ENCODE measurements at regions not wholly inside any gene's neighbourhood (a gene's known extent, or its start where the extent isn't known, plus 50 kb on each side); places are given as distances from the start of the nearest gene placed in this dataset.

DNA sequence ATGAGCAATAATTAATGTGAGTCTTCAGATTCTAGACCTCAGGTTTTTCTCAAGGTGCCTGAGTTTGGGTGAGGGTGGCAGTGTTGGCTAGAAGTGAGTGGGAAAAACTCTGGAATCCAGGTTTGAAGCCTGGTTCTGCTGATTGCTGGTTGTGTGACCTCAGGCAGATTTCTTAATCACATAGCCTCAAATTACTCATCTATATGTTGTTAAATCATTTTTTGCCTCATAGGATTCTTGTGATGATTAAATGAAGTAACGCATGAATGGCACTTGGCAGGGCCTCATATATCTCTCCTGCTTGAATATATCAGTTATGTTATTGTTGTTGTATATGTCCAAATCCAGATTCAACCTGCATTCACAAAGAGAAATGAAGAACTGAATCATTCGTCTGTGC is 60.5 kb downstream of the NR2F2 start:
- H3K4me3 ChIP-seq (ENCODE audit: low read length): no peak overlapping the region
- TF ChIP-seq ZNF274 (IDR thresholded peaks at IDR 0.05; ENCODE audit: low read depth, low read length): no peak

DNA sequence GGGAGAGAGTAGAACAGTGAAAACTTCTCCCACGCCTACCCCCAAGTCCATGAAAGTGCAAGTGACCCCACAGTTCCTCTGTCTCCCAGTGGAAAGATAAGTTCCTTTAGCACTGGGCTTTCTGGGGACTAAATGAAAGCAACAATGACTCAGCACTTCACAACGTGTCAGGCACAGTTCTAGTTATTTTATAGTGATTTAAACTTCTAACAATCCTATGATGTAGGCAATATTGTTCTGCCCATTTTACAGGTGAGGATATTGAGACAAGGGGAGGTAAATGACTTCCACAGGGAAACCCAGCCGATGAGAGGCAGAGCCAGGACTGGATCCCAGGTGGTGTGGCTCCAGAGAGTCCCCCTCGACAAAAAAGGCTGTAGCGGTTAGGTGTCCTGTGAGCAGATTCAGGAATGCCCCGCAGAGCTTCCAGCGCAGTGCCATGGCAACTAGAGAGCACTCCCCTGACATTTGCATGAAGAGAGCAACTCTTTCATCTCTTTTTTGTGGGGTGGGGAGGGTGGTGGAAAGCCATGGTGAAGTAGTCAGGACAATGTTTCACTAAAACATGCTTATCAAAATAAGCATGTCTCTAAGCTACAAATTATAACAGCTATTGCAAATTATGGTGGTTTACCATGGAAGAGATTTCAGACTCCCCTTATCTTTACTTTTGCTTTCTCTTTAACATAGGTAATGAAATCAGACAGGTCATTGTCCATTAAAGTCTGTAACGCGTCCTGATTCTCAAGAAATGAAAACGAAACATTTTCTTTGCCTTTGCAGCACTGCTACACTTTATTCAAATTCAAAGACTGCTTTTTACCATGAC is 62.1 kb downstream of the NR2F2 start:
- TF ChIP-seq ZNF274 (IDR thresholded peaks at IDR 0.05; ENCODE audit: low read depth, low read length): no peak

DNA sequence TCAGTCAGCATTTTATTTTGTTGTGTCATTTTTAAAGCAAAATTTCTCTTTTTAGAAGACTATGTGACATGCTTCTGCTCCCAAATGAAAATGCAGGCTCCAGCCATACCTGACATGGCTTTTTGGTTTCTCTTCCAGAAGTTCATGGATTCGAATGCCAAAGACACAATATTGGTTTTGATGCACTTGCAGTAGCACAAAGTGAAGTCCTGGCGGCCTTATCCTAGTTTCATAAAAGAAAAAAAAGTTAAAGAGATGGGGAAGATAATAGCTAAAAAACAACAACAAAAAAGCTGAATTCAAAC is 62.7 kb downstream of the NR2F2 start:
- TF ChIP-seq ZNF274 (IDR thresholded peaks at IDR 0.05; ENCODE audit: low read depth, low read length): no peak
- no peak overlapping the region for H3K4me3 ChIP-seq (ENCODE audit: low read length)

More for the DNA sequence above, 62.1 kb downstream of the NR2F2 start:
- H3K4me3 ChIP-seq (ENCODE audit: low read length): no peak overlapping the region

DNA sequence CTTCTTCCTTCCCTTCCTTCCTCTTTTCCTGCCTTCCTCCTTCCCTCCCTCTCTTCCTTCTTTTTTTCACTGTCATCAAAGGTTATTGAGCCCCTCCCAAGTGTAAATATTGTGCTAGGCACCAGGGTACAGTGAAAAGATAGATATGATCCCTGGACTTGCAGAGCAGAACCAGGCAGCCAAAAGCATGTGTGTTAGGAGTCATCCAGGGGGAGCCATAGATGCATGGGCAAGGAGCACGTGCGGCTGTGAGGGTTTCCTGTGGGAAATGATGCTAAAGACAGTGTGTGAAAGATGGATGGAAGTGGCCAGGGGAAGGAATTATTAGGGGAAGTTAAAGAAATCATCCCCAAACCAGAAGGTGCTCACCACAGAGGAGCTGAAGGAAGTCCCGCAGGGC is 65.2 kb downstream of the NR2F2 start:
- TF ChIP-seq ZNF274 (IDR thresholded peaks at IDR 0.05; ENCODE audit: low read depth, low read length): no peak
- no peak overlapping the region for H3K4me3 ChIP-seq (ENCODE audit: low read length)

DNA sequence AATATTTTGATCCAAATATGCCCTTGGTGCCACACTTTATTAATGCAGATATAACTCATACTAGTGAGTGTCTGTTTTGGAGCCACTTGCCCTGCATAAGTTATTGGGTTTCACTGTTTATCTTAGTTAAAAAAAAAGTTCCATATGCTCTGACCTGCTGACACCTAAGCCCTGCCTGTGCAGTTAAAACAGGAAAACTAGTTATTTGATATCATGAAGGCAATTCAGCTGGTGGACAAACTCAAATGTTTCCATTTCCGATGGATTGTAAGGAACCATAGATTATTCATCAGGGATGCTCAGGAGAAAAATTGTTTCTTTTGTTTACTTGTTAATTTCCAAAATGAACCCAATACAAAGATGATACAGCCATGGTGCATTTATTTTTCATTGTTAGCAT is 68.3 kb downstream of the NR2F2 start:
- TF ChIP-seq ZNF274 (IDR thresholded peaks at IDR 0.05; ENCODE audit: low read depth, low read length): no peak
- no peak overlapping the region for H3K4me3 ChIP-seq (ENCODE audit: low read length)

DNA sequence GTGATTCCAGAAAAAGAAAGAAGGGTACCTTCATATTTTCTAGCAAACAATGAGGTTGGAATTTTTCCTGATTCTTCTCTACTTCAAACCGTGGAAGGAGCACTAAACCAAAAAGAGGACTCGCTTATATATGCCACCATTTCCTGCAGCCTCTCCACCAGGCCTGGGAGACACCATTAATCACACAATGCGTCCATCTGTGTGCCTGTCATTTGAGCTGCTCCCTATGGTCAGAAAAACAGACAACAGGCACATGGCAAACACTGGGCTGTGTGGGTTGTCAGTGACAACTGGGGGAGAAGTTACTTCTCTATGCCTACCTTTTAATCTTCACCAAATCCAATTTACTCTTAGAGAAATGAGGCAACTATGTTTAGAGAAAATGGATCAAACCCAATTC is 71.9 kb downstream of the NR2F2 start:
- TF ChIP-seq ZNF274 (IDR thresholded peaks at IDR 0.05; ENCODE audit: low read depth, low read length): no peak
- no peak overlapping the region for H3K4me3 ChIP-seq (ENCODE audit: low read length)

DNA sequence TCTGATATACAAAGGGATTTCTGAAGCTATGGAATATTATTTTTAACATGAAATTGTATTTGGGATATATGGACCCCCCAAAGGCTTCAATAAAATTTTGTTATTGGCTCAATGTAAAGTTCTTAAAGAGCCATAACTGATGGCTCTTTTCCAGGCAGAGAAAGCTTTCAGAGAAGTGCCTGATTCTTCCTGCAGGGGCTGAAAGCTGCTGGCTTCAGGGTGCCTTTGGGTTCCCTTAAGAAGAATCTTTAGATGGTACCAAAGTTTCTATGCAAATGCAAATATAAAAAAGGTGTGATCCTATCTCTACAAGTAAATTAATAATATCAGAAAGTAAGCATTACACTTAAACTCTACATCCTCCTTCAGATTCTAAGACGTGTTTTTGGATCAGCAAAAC is 72.6 kb downstream of the NR2F2 start:
- TF ChIP-seq ZNF274 (IDR thresholded peaks at IDR 0.05; ENCODE audit: low read depth, low read length): no peak

DNA sequence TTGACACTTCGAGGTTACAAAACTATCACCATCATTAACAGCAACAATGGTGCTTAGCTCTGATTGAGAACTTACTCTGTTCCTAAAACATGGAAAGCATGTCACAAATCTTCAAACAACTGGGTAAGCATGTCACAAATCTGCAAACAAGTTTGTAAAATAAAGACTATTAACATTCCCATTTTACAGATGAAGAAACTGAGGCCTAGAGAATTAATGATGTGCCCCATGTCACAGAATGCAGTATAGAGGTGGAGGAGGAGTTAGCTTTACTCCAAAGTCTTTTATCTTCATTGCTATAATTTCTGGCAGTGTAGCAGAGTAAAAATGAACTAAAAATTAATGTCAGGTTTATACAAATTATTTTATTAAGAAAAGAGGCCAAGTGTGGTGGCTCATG is 73.4 kb downstream of the NR2F2 start:
- H3K4me3 ChIP-seq (ENCODE audit: low read length): no peak overlapping the region
- TF ChIP-seq ZNF274 (IDR thresholded peaks at IDR 0.05; ENCODE audit: low read depth, low read length): no peak

More for the DNA sequence above, 72.6 kb downstream of the NR2F2 start:
- H3K4me3 ChIP-seq (ENCODE audit: low read length): no peak overlapping the region

DNA sequence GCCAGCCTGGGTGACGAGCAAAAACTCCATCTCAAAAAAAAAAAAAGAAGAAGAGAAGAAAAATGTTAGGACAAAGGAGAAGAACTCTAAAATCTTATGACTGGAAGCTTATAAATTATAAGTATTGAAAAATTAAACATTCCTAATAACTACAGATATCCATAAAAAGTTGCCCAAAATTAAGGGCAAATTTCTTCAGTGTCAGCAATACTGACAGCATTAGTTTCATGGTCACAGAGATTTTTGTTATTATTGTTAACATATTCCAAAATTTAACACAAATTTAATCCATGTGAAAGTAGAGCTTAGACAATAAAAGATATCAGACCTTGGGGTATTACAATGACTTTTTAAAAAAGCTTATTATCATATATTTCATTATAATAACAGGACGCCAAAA is 74.1 kb downstream of the NR2F2 start:
- TF ChIP-seq ZNF274 (IDR thresholded peaks at IDR 0.05; ENCODE audit: low read depth, low read length): no peak
- no peak overlapping the region for H3K4me3 ChIP-seq (ENCODE audit: low read length)

DNA sequence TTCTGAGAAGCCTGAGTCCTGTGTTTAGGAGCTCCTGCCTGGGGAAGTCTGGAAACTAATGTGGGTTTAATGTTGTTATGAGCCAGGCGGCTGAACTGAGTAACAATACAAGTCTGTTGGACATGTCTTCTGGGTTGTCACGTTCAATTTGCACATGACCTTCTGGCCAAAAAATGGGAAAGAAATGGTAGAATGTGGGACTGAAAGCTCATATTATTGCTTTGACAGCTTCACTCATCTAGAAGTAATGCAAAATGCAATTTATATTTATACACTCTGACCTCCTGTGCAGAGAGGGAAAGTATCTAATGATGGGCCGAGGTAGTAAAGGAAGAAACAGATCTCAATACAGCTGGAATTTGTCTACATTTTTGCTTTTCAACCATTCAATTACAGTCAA is 75.8 kb downstream of the NR2F2 start:
- no peak overlapping the region for H3K4me3 ChIP-seq (ENCODE audit: low read length)
- TF ChIP-seq ZNF274 (IDR thresholded peaks at IDR 0.05; ENCODE audit: low read depth, low read length): no peak

DNA sequence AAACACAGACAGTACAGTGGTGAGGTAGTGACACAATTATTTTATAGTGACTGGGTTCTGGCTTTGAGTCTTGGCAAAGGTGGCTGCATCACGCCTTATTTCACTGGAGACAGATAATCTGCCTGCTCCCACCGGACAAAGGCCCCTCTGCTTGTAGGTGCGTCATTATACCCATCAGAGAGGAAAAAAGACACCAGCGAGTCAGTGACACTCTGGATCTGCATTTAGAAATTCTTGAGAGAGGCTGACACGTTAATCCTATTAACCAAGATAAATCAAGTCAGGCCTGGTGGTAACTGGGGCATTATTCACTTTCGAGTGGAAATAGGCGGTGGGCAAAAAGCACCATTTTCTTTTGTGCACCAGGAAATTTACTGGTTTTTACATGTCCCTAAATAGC is 76.2 kb downstream of the NR2F2 start:
- H3K4me3 ChIP-seq (ENCODE audit: low read length): no peak overlapping the region
- no peak for TF ChIP-seq ZNF274 (IDR thresholded peaks at IDR 0.05; ENCODE audit: low read depth, low read length)

DNA sequence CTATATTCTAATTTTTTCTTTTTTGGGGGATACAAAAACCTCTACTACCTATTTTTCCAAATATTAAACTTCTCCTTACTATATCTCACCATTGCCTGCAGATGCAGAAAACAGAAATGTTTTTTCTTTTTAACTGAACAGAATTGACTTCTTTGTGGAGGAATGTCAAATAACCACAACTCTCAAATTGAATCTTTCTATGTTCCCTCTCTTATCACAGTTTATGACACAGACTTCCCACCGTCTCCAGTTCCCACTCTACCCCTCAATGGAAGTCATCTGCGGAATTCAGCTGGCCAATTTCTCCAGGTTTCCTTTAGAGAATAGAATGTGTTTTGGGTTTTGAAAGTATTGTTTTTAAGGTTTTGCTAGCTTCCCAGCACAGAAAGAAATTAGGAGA is 77.0 kb downstream of the NR2F2 start:
- TF ChIP-seq ZNF274 (IDR thresholded peaks at IDR 0.05; ENCODE audit: low read depth, low read length): no peak
- H3K4me3 ChIP-seq (ENCODE audit: low read length): no peak overlapping the region

DNA sequence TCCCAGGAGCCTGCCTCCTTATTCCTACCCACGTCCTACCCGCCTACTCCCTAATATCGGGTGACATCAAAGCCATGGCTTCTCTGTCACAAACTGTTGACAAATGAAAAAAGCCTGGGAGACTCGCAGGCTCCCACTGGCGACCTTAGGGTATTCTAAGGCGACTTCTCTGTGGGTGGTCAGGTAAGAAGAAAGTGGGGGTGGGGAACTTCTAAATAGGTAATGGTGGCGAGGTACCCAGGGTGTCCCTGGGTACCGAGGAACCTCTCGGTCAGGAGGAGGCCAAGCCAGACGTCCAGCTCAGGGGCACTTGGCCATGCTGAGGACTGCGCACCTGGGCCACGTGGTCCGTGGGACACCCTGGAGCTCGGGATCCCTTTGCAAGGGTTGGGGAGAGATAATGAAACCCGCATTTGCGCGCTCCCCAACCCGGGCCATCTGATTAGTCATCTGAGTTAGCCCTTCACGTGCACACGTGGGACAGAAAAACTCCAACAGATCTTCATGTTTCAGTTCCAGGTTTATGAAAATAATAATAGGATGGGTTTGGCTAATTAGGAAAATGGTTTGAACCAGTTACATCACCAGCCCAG is 78.2 kb downstream of the NR2F2 start:
- TF ChIP-seq ZNF274 (IDR thresholded peaks at IDR 0.05; ENCODE audit: low read depth, low read length): no peak
- no peak overlapping the region for H3K4me3 ChIP-seq (ENCODE audit: low read length)

DNA sequence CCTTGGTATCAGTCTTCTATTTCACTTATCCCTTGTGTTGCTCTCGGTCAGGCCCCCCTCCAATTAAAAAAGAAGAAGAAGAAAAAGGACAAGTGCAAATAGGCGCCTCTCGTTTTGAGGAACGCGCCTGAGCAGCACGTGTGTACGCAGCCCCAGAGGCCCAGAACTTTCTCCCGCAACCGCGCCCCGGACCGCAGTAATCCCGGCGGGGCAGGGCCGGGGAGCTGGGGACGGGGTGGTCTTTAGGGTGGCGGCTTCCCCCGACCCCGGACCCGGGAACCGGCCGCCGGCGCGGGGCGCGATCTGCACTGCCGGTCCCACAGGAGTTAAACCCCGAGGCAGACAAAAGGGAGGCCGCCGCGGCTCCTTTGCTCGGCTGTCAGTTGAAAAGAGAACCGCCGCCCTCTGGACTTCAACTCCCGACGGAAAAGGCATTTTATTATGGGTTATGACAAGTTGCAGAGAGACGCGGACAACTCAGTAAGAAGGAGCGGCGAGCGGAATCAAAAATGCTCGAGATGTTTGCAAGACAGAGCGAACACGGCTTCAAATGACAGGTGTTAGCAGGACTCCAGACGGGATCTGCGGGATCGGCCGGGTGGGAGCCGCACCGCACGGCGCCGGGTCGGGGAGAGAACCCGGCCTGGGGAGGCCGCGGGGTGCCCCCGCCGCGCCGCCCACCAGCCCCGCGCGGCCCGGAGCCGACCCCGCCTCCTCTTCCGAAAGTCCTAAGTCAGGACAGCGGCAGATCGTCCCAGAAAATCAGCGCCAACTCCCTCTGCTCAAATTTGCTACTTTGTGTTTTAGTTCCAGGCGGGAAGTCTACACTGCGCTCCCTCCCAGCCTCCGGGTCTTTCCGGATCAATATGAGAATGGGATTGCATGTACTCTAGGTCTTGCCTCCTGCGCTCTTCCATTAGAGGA is 79.0 kb downstream of the NR2F2 start:
- no peak overlapping the region for H3K4me3 ChIP-seq (ENCODE audit: low read length)
- TF ChIP-seq ZNF274 (IDR thresholded peaks at IDR 0.05; ENCODE audit: low read depth, low read length): no peak
